HG03064 (cell line): ENCODE measurements at regions not wholly inside any gene's neighbourhood (a gene's known extent, or its start where the extent isn't known, plus 50 kb on each side); places are given as distances from the start of the nearest gene placed in this dataset.

Experiments used
- ATAC-seq: cut with Tn5 transposase; IDR thresholded peaks from one replicate; pipeline ENCODE4 v1.9.1; 2021; ENCODE audit warnings: low read depth; ENCODE audit not compliant: unreplicated experiment

DNA sequence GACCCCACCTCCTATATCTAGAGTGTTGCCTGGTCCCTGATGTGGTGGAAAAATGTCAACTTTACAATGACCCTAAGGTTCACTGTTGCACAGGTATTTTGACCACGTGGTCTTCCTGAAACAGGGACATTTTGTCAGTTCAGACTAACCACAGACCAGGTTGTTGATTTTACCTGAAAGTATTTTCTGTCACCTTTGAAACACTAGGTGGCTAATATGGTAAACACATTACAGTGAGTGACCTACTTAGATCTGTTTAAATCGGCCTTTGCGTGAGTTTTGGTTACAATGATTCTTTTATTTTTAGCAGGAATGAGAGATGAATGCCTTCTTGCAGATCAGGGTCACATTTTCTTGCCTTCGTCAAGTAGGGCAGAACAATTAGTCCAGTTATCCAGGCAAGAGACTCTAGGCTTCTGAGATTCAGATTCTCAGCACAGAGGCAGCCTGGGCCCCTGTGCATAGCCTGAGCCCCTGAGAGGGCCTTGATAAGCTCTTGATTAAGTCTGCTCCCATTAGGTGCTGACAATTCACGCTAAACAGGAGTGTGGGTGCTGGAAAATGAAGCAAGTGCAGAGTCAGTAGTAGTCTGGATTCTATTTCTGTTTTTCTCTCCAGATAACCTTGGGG, 226.2 kb downstream of the KCNS3 start:
- ATAC-seq = no peak

DNA sequence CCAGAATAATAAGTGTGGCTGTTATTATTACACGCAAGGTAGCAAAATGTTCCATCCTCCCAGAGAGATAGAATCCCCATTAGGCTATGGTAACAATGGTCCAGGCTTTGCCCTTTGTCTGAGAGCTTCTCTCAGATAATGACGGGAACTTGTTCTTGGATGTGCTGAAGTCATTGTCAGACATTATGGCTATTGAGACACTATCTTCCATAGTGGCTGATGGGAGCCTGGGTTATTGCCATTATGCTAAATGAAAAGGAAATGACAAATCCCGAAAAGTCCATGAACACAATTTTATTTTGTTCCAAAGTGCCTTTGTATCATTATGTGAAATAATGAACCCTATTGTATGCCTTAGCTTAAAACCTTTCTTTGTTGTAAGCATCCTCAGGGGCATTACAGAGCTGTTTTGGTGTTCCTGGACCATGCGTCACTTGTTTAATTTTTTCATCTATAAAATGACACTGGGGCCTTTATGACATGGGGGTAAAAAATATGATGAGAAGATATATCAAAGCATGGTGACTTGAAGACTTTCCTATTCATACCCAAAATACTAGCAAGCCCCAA, 218.5 kb downstream of the KCNS3 start:
- ATAC-seq = no peak

DNA sequence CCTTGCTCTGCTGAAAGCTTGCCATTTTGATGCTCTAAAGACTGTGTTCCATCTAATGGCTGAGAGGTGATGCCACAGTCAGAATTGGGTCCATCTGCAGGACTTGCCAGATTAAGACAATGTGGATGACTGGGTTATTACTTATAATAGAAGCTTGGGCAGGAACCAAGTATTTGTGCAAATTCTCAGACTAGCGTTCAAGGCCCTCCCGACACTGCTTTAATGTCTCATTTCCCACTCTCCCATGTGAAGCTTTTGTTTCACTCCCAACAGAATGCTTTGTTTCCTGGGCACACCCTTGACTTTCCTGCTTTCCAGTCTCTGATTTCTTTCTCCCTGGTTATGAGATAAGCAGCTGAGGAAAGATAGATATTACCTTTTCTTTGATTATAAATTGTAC, 215.8 kb downstream of the KCNS3 start:
- no peak for ATAC-seq

DNA sequence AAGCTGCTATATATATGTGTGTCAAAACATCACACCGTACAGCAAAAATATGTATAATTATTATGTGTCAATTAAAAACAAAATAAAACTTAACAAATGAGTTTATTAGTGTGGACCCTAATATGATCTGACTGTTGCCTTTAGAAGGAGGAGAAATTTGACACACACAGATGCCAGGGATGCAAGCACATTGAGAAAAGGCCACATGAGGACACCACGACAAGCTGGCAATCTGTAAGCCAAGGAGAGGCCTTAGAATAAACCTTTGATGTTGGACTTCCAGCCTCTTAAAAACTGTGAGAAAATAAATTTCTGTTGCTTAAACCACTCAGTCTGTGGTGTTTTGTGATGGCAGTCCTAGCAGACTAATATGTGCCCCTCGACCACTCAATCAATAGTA, 214.7 kb downstream of the KCNS3 start:
- no peak for ATAC-seq

DNA sequence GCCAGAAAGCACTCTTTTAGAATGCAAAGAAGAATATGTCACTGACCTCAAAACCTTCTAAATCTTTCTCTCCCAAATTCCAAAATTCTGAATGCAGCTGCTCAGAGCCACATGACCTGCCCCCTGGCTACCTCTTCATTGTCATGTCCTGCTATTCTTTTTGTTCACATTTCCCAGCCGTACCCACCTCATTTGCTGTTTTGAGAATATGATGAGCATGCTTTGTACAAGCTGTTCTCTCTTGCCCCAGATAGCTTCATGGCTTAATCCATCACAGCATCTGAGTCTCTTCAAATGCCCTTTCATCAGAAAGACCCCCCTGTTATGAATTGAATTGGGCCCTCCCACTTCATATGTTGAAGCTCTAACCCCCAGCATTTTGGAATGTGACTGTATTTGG, 214.3 kb downstream of the KCNS3 start:
- ATAC-seq = no peak

DNA sequence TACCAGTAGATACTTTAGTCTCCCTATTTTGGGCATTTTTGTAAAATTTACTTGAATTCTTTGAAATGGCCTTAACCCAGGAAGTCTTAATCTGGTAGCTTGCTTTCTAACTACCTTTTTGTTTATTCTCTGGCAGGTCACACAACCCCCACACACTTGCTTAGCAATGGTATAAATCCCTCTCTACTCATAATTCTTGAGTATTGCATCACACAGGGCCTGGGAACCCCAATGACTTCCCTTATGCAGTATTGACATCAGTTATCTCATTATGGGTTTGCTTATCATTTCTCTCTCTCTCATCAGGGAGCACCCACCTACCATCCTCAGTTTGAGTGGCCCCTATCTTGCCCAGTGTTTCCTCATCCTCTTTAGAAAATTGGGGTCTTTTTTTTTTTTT, 207.1 kb downstream of the KCNS3 start:
- ATAC-seq = no peak

DNA sequence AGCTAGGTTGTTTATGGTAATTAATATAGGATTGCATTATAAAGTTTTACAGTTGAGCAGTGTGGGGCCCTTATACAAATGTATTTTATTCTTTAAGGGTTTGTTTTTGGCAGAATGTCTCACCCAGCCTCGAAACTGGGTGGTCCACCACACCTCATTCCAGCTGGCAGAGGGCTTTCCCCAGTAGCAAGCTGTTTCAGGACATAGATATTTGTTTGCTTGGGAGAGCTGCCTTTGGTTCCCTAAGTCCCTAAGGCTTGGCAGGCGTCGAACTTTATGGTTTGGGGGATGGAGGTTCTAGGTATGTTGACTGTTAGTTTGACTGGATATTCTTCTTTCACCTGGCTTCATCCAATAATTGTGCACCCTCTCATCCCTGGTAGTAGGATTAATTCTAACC, 205.9 kb downstream of the KCNS3 start:
- ATAC-seq = no peak

DNA sequence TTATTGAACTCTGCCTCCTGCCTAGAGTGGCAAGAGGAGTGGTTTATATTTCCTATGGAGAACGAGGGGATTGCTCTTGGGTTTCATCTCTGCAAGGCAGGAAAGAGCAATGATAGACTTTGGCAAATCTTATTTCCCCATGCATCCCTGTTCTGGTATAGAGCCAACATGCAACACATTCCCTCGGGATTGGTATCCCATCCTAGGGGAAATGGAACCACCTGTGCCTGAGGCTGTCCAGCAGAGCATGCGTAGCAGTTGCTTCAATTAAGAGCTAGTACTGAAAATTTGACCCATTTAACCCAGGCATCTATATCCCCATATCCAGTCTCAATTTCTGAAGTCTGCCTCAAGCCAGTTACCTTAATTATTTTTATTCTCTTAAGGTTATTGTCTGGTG, 205.3 kb downstream of the KCNS3 start:
- ATAC-seq = no peak

DNA sequence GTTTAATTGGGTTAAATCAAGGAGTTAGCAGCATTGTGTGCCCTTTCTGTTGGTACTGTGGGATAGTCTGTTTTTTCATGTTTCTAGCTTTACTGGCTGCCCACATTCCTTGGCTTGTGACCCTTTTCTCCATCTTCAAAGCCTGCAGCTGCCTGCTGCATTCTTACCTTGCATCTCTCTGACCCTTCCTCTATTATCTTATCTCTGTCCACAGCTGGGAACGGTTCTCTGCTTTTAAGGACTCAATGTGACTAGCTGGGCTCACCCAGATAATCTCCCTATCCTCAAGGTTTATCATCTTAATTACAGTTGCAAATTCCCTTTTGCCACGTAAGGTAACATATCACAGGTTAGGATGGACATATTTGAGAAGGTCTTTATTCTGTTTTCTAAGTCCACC, 199.7 kb downstream of the KCNS3 start:
- ATAC-seq = no peak

DNA sequence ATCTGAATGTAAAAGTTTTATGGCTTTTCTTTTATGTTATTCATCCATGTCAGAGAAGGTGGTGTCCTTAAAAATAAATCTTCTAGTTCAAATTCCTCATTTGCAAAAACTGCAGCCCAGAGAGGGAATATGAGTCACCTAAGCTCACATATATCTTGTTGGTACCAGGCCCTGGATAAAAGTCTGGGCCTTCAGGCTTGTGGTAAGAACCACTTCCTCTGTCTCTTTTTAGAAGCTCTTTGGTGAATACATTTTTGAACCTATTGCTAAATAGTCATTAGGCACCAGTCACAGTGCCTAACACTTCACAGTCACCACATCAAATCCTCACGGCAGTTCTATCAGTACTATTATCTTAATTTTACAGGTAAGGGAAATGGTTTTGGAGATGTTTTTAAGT, 199.2 kb downstream of the KCNS3 start:
- ATAC-seq = no peak

DNA sequence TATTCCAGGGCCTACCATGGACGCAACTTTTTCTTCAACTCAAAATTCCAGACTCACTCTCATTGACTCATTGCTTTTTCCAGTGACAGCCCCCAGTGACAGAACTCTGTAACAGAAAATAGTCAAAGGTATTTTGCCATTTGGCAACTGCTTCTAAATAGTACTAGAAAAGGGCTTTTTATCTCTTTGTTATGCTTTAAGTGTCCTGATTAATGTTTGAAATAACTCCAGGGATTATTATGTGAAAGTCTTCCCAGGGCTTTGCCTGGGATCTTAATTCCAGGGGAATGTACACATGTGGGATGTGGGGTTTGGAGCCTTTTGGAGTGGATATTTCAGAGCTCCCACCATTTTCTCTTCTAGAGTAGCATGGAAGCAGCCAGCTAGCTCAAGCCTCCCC, 198.8 kb downstream of the KCNS3 start:
- no peak for ATAC-seq

DNA sequence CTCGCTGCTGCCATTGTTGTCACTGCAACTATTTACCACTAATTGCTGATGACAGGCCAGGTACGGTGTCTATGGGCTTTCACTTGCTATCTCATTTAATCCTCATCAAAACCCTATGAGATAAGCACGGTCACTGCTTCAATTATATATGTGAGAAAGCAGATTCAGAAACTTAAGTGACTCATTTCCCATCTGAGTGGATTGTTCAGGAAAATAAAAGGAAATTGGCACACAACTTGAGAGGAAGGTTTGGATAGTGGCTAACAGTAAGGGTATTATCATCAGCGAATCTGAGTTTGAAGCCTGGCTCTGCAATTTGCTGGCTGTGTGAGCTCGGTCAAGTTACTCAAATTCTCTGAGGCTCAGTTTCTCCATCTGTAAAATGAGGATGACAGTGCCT, 196.0 kb downstream of the KCNS3 start:
- ATAC-seq = no peak

DNA sequence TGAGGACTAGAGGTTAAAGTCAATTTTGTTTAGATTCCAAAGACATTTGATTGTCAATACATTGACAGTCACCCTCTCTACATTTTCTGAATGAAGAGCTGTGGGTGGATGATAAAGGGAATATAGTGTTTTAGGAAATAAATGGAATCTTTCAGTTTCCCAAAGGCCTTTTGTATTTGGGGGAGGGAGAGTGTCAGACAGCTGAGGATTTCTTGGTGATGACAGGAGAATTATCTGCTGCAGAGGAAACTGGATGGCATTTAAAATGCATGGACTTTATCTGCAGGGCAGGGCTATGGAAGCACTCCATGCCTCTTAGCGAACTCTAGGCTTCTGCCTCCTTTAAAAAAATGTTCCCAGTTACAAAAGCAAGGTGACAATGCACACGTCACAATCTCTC, 195.1 kb downstream of the KCNS3 start:
- ATAC-seq = no peak

DNA sequence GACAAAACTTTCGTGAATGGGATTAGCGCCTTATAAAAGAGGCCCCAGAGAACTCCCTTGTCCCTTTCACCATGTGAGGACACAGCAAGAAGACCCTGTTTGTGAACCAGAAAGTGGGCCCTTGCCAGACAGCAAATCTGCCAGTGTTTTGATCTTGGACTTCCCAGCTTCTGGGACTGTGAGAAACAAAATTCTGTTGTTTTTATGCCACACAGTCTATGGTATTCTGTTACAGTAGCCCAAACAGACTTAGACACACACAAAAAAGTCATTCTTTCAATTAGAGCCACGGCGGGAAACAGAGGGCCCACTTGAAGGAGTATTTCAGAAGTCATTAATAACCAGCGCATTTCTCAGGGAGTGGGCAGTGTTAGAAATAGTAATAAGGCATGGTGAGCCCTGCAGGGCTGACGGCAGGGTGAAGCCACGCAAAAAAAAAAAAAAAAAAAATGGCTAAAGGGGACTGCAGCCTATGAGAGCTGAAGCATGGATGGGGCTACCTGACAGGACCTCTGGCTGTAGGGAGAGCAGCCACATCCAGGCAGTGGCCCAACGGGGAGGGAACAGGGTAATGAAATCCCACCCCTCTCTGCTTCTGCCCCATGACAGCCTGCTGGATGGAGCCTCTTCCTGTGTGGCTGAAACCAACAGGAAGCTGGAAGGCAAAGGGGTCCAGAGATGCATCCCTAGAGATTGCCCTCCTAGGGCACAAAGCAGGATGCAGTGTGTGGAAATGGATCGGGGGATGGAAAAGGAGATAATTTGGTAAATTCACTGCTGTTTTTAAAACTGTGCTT, 189.3 kb downstream of the KCNS3 start:
- ATAC-seq = no peak

DNA sequence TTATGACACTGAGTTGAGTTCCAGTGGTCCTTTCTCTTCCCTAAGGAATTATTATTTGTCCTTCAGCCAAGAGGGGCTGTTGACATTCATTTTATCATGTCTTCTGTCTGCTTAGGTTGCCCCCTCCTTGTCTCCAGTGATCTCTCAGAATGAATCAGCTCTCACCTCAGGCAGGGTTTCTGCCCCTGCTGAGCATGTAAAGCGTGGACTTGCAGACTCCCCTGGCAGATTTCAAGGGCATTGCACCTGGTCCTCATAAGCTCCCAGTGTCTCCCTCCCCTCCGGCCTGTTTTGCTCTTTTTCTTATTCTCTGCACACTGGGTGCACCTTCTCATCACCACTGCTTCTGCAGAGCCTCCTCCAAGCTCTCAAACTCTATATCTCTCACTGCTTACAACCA, 188.4 kb downstream of the KCNS3 start:
- no peak for ATAC-seq

DNA sequence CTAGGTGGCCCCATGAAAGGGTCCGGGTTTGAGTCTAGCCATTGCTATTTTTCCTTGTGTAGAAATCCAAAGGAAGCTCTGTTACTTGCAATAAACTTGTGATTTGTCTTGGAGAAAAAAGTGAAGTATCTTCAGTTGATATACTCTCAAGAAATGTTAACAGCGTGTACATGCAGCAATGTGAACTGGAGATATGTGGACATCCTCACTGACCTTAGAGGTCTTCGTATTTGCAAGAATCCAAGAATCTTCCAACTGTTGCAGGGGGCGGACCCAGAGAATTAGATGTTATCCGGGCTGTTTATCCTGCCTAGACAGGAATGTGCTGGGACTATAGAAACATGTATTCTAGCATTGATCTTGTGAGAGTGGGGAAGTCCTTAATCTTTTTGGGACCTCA, 187.6 kb downstream of the KCNS3 start:
- ATAC-seq = no peak

DNA sequence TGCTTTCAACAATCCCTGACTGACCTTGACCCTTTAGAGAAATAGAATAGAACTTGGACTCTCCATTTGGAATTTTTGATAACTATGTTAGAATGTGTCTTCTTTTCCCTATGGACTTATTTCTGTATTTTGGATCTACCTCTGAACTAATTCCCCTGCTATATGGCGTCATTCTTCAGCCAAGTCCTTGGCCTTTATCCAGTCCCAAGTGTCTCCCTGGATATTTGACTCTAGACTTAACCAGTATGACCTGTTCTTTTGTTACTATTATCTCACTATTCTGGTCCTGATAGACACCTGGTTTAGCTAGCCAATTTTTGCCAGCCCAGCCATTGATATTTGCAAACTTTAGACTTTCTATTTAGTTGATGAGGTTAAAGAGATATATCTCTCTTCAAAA, 186.8 kb downstream of the KCNS3 start:
- ATAC-seq = no peak

DNA sequence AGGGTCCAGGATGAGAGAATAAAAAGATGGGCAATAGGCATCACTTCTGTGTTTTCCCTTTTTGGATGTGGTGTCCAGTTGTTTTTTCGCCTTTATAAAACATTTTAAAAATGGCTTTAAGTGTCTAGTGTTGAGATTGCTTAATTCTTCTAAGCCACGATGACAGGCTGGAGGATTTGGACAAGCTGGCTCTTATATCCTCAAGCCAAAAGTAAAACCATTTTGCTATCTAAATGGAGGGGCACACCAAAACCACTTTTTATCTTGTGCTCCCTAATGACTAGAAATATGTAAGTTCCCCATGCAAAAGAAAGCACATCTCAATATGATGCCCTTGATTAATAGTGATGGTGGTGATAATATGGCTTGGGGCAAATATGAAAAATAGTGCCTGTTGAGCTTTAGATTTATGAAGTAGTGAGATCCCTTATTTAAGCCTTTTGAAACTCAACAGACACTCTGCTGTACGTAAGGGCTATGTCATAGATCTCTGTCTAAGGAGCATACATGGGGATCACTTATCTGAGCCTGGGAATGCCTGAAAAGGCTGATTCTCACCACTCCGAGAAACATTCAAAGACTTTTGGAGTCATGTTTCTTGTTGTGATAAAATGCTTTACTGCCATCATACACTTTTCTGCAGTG, 185.5 kb downstream of the KCNS3 start:
- ATAC-seq = no peak

DNA sequence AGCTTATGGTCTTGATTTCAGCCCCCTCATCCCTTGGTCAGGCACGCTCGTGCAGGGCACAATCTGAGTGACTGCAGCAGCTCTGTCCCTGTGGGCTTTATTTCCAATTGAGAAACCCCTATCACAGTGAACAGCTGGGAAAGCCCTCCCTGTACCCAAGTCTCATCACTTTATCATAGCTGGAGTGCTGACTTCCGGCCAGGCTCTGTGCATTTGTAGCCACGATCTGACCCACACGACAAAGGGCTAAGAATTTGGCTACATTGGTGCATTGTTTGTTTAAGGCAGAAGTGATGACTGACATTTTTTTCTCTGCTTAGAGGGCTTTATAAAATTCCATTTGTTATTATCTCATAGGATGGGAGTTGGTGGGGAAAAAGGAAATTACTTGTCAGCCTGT, 184.4 kb downstream of the KCNS3 start:
- ATAC-seq = no peak

DNA sequence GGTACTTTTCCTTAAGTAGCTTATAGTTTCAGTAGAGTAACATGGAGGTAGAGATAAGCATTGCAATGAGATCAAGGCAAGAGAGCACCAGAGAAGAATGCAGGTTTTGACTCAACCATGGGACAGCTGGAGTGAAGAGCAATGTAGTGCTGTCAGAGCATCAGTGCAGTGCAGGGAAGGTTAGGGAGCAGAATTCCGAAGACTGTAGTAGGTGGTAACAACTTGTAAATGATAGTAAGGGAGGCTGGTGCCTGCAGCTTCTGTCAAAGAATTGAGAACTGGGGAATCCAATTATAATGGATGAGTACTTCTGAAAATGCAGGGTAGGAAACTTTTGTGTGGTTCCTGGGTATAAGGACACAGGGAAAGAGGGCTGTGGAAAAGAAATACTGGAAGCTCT, 183.2 kb downstream of the KCNS3 start:
- ATAC-seq = no peak

DNA sequence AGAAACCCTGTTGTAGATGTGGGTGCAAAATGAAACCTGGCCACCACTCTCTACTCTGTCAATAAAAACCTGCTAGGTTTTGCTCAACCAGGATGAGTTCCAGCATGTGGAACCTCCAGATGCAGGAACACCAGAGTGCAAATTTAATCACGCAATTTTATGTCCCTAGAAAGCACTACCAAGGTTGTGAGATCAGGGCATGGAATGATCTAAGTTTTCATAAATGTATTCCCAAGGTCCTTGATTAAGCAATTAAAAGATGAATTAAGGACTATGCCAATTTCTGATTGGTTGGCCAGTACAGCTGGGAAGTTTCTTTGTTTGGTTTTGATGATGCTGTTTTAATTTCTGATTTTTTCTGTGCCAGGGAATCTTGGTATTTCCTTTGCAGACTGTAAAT, 179.2 kb downstream of the KCNS3 start:
- ATAC-seq = no peak

DNA sequence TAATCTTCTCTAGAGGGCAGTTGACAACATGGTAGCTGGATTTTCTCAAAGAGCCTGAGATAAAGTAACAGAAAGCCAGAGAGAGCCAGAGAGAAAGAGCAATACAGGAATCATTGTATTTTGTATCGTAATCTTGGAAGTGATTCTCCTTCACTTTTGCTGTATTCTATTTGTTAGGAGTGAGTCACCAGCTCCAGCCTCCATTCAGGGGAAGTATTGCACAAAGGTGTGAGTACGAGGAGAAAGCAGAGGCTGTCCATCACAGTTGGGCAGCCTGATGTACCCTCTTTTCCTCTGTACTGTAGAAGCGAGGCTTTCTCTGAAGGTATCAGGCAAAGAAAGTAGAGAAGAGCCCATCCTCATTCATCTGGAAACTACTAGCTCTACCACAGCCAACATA, 176.8 kb downstream of the KCNS3 start:
- no peak for ATAC-seq
